Raji (cell line): ENCODE measurements at regions not wholly inside any gene's neighbourhood (a gene's known extent, or its start where the extent isn't known, plus 50 kb on each side); places are given as distances from the start of the nearest gene placed in this dataset.

Source experiments
- POLR2A ChIP-seq: IDR thresholded peaks from 2 replicates; pipeline ENCODE4 v1.6.1; 2011; ENCODE audit warnings: low read depth, low read length, control low read depth; ENCODE audit not compliant: insufficient read depth

- TF ChIP-seq POLR2A: no peak
Measured at GRCh38 chr5:125249400-125249799, 503.0 kb upstream of the ZNF608 start.

- no peak for TF ChIP-seq POLR2A
Measured at GRCh38 chr5:125251703-125252102, 505.3 kb upstream of the ZNF608 start.

GRCh38 chr5:125254267-125254666 lies 507.8 kb upstream of the ZNF608 start:
- TF ChIP-seq POLR2A: no peak

GRCh38 chr5:125256296-125256695 lies 509.9 kb upstream of the ZNF608 start:
- no peak for TF ChIP-seq POLR2A

GRCh38 chr5:125257057-125257972 lies 510.9 kb upstream of the ZNF608 start:
- no peak for TF ChIP-seq POLR2A

- TF ChIP-seq POLR2A: no peak
Measured at GRCh38 chr5:125257997-125258396, 511.6 kb upstream of the ZNF608 start.

- TF ChIP-seq POLR2A: no peak
Measured at GRCh38 chr5:125258615-125259014, 512.2 kb upstream of the ZNF608 start.

- no peak for TF ChIP-seq POLR2A
Measured at GRCh38 chr5:125261505-125262250, 515.2 kb upstream of the ZNF608 start.

GRCh38 chr5:125262782-125263181 lies 516.3 kb upstream of the ZNF608 start:
- no peak for TF ChIP-seq POLR2A

GRCh38 chr5:125263356-125263755 lies 516.9 kb upstream of the ZNF608 start:
- no peak for TF ChIP-seq POLR2A

GRCh38 chr5:125266106-125266505 lies 519.7 kb upstream of the ZNF608 start:
- no peak for TF ChIP-seq POLR2A

GRCh38 chr5:125267636-125268248 lies 521.3 kb upstream of the ZNF608 start:
- TF ChIP-seq POLR2A: no peak

- TF ChIP-seq POLR2A: no peak
Measured at GRCh38 chr5:125269926-125270325, 523.5 kb upstream of the ZNF608 start.

- TF ChIP-seq POLR2A: no peak
Measured at GRCh38 chr5:125272357-125272756, 525.9 kb upstream of the ZNF608 start.

- TF ChIP-seq POLR2A: no peak
Measured at GRCh38 chr5:125274211-125274610, 527.8 kb upstream of the ZNF608 start.
